T-helper 1 cell (primary cell): ENCODE measurements at regions not wholly inside any gene's neighbourhood (a gene's known extent, or its start where the extent isn't known, plus 50 kb on each side); places are given as distances from the start of the nearest gene placed in this dataset.
"Not testable (repeated sequence)": the region's sequence is repeated elsewhere in the genome, so short reads cannot be mapped to it uniquely, and the experiment has no call there.

Experiments used
- DNase-seq, 5 donors: peaks; one replicate each; pipeline ENCODE4 v3.0.0-alpha.2; 2012 to 2020

GRCh38 chr5:38793099-38793498 is 52.7 kb upstream of the OSMR start:
- DNase-seq: no peak

- DNase-seq: not testable (repeated sequence)
Observed at GRCh38 chr5:38794037-38794436, 51.8 kb upstream of the OSMR start.

GRCh38 chr5:38794986-38795385 is 50.8 kb upstream of the OSMR start:
- DNase-seq: no peak

- no peak for DNase-seq
Observed at GRCh38 chr5:38795986-38796741, 49.6 kb upstream of the OSMR start.
